Tibial nerve (tissue), 4 donors: ENCODE measurements at regions not wholly inside any gene's neighbourhood (a gene's known extent, or its start where the extent isn't known, plus 50 kb on each side); places are given as distances from the start of the nearest gene placed in this dataset.

ENCODE experiments used
- DNase-seq, 2 donors: peaks; one replicate each; pipeline ENCODE4 v3.0.0-alpha.2; 2019; ENCODE audit warnings: low spot score in 2 of 2
- H3K27ac ChIP-seq, 4 donors: fragments of 200-600 bp; sonication (generic) in 3 of 4; one replicate each; pipeline ENCODE4 v1.5.1; 2017 to 2019; ENCODE audit warnings: mild to moderate bottlenecking in 1 of 4
- H3K27me3 ChIP-seq, 2 donors: fragments of 200-600 bp; sonication (generic) in 1 of 2; one replicate each; pipeline versions ENCODE4 v1.5.1 to v1.6.0; 2017 to 2019
- H3K36me3 ChIP-seq, 3 donors: fragments of 200-600 bp; sonication (generic); one replicate each; pipeline ENCODE4 v1.5.1; 2018 to 2019
- H3K4me1 ChIP-seq, 4 donors: fragments of 200-600 bp; sonication (generic) in 3 of 4; one replicate each; pipeline ENCODE4 v1.5.1; 2017 to 2019
- H3K4me3 ChIP-seq, 4 donors: fragments of 200-600 bp; sonication (generic) in 3 of 4; one replicate each; pipeline ENCODE4 v1.5.1; 2017 to 2019; ENCODE audit warnings: mild to moderate bottlenecking in 1 of 4, moderate library complexity in 1 of 4
- H3K9me3 ChIP-seq, 4 donors: fragments of 200-600 bp; sonication (generic) in 3 of 4; one replicate each; pipeline ENCODE4 v1.5.1; 2017 to 2019
- CTCF ChIP-seq, 5 experiments: fragments of 200-600 bp in 3 of 5; fragments of 450-650 bp in 2 of 5; sonication (generic) in 3 of 5; IDR thresholded peaks; one replicate each; pipeline ENCODE4 v1.5.1; 2016 to 2019; ENCODE audit warnings: antibody characterized with exemption in 5 of 5, mild to moderate bottlenecking in 3 of 5, moderate library complexity in 2 of 5
- EP300 ChIP-seq, 2 donors: sonication (generic); formaldehyde crosslinking; IDR thresholded peaks; one replicate each; pipeline ENCODE4 v1.6.1; 2017; ENCODE audit warnings: antibody characterized with exemption in 2 of 2, mild to moderate bottlenecking in 1 of 2
- POLR2A ChIP-seq, 2 donors: fragments of 450-650 bp; IDR thresholded peaks; one replicate each; pipeline ENCODE4 v1.6.1; 2017; ENCODE audit warnings: antibody characterized with exemption in 2 of 2, mild to moderate bottlenecking in 2 of 2, moderate library complexity in 2 of 2
- WGBS, 2 donors: methylation state at CpG; one replicate each; pipeline ENCODE4 v1.1.5; 2018; 5-methylcytosine and 5-hydroxymethylcytosine counted together

GRCh38 chr20:48052475-48052835 lies 267.2 kb upstream of the SULF2 start:
- 7 to 15% methylated on average over 2 of the region's 2 CpGs for WGBS, 2 donors
- Histone ChIP-seq H3K4me1 (no peaks in the 10 kb centered on the region), H3K27me3 (no peaks in the 10 kb centered on the region), H3K27ac (no peak overlapping the region), H3K4me3 (no peak overlapping the region), H3K36me3 (no peaks in the 10 kb centered on the region), H3K9me3 (no peaks in the 10 kb centered on the region)
- no peak for TF ChIP-seq POLR2A (IDR thresholded peaks at IDR 0.05)
- no peak for TF ChIP-seq CTCF (IDR thresholded peaks at IDR 0.05)
- TF ChIP-seq EP300 (IDR thresholded peaks at IDR 0.05): no peak
- DNase-seq: no peak

GRCh38 chr20:48051794-48052474 lies 266.7 kb upstream of the SULF2 start:
- H3K27me3 ChIP-seq: no peaks in the 10 kb centered on the region
- H3K4me3 ChIP-seq: no peak overlapping the region
- H3K9me3 ChIP-seq: no peaks in the 10 kb centered on the region
- DNase-seq: no peak
- 30 to 38% methylated on average over 3 of the region's 3 CpGs for WGBS, 2 donors
- TF ChIP-seq POLR2A (IDR thresholded peaks at IDR 0.05): no peak
- no peak for TF ChIP-seq CTCF (IDR thresholded peaks at IDR 0.05)
- no peak for TF ChIP-seq EP300 (IDR thresholded peaks at IDR 0.05)
- H3K4me1 ChIP-seq: no peaks in the 10 kb centered on the region
- H3K27ac ChIP-seq: no peak overlapping the region
- no peaks in the 10 kb centered on the region for H3K36me3 ChIP-seq

GRCh38 chr20:48049641-48050040 lies 264.4 kb upstream of the SULF2 start:
- TF ChIP-seq POLR2A (IDR thresholded peaks at IDR 0.05) (no peak), EP300 (IDR thresholded peaks at IDR 0.05) (no peak), CTCF (IDR thresholded peaks at IDR 0.05) (no peak)
- Histone ChIP-seq H3K4me3 (no peak overlapping the region), H3K36me3 (no peaks in the 10 kb centered on the region), H3K27ac (no peak overlapping the region), H3K9me3 (no peaks in the 10 kb centered on the region), H3K27me3 (no peaks in the 10 kb centered on the region), H3K4me1 (no peaks in the 10 kb centered on the region)
- no peak for DNase-seq
- WGBS, 2 donors: 61 to 63% methylated on average over 1 of the region's 1 CpG

GRCh38 chr20:48049171-48049570 lies 263.9 kb upstream of the SULF2 start:
- WGBS, 2 donors: 83 to 84% methylated on average over 3 of the region's 3 CpGs
- H3K36me3 ChIP-seq: no peaks in the 10 kb centered on the region
- TF ChIP-seq EP300 (IDR thresholded peaks at IDR 0.05): no peak
- no peak for TF ChIP-seq CTCF (IDR thresholded peaks at IDR 0.05)
- no peak for TF ChIP-seq POLR2A (IDR thresholded peaks at IDR 0.05)
- no peak overlapping the region for H3K27ac ChIP-seq
- H3K27me3 ChIP-seq: no peaks in the 10 kb centered on the region
- no peaks in the 10 kb centered on the region for H3K4me1 ChIP-seq
- no peak for DNase-seq
- H3K9me3 ChIP-seq: no peaks in the 10 kb centered on the region
- H3K4me3 ChIP-seq: no peak overlapping the region

GRCh38 chr20:48047447-48047846 lies 262.2 kb upstream of the SULF2 start:
- Histone ChIP-seq H3K9me3 (no peaks in the 10 kb centered on the region), H3K27ac (no peak overlapping the region), H3K4me1 (no peaks in the 10 kb centered on the region), H3K4me3 (no peak overlapping the region), H3K36me3 (no peaks in the 10 kb centered on the region), H3K27me3 (no peaks in the 10 kb centered on the region)
- no peak for TF ChIP-seq CTCF (IDR thresholded peaks at IDR 0.05)
- TF ChIP-seq EP300 (IDR thresholded peaks at IDR 0.05): no peak
- TF ChIP-seq POLR2A (IDR thresholded peaks at IDR 0.05): no peak
- no peak for DNase-seq
- 81 to 84% methylated on average over 4 of the region's 4 CpGs for WGBS, 2 donors
